AG09319 (cell line): ENCODE measurements at regions not wholly inside any gene's neighbourhood (a gene's known extent, or its start where the extent isn't known, plus 50 kb on each side); places are given as distances from the start of the nearest gene placed in this dataset.

Source experiments
- DNase-seq: peaks from one replicate; pipeline ENCODE4 v3.0.0-alpha.2; 2010; ENCODE audit warnings: low read depth; ENCODE audit errors: extremely low read depth
- CTCF ChIP-seq: IDR thresholded peaks from 2 replicates; pipeline ENCODE4 v1.5.1; 2011; ENCODE audit warnings: low read depth, mild to moderate bottlenecking, inconsistent platforms, low read length, moderate library complexity

DNA sequence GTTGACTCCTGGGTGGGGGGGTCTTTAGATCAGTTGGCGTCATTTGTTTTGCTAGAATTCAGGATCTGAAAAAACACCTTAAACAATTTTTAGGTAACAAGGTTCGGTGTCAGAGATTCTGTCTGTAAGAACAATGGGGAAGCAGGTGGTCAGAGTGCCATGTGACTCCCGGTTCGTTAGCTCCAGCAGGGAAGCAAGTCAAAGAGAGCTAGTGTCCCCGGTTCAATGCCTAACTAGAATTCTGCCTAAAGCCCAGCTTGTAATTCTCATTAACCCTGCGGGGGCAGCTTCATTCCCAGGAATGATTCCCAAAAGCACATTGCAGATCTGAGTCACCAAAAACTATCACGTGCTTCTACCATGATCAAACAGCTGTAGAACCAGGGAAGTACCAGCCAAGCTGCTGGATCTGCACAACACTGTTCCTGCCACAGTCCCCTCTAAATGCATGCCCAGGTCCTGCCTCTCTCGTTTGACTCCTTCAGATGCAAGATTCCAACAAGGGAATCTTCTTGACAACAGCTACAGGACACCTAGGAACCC is 664.3 kb upstream of the CELF2 start:
- DNase-seq: no peak
- no peak for TF ChIP-seq CTCF

DNA sequence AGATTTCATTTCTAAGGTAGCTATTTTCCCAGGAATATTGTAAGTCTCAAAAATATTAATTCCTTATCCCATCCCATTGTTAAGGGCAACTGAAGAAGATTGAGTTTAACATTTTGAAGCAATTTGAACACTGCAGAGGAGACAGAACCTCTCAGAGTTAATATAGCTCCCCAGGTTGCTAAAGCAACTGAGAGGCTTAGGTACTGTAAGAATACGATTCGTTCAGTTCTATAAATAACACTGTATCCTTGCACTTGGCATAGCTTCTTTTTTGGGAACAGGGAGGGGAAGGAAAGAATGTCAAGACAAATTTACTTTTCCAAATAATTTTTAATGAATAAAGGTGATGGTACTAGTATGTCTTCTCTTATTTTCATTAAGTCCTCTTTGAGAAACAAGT is 658.4 kb upstream of the CELF2 start:
- DNase-seq: no peak
- no peak for TF ChIP-seq CTCF

- no peak for TF ChIP-seq CTCF
- DNase-seq: no peak
These were observed 656.3 kb upstream of the CELF2 start for GRCh38 chr10:10361301-10361885.

DNA sequence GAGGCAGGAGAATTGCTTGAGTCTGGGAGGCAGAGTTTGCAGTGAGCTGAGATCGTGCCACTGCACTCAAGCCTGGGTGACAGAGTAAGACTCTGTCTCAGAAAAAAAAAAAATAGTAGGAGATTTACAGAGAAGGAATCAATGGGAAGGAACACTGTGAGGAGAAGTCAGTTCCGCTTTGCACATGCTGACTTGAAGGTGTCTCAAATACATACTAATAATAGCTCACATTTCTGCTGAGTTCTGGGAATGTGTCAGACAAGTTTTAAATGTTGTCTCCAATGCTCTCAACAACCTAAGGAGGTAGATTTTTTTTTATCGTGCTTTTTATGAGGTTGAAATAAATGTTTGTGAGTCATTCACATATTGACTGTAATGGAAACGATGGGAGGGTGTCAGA is 654.9 kb upstream of the CELF2 start:
- TF ChIP-seq CTCF: no peak
- no peak for DNase-seq

DNA sequence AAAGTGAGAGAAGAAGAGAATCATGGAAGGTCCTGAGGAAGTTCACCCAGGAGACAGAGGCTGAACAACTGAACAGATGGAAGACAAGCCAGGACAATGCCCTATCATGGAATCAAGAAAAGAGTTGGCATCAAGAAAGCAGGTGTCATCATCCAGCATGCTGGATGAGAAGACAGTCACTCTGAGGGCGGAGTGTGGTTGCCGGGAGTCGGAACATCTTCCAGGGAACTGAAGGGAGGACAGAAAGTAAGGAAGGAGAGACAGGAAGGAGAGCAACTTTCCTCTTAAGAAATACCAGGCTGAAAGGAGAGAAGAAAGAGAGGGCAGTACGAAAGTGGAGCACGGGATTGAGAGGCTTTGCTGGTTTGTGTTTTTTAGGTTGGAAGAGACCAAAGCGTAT is 654.5 kb upstream of the CELF2 start:
- TF ChIP-seq CTCF: no peak
- no peak for DNase-seq

DNA sequence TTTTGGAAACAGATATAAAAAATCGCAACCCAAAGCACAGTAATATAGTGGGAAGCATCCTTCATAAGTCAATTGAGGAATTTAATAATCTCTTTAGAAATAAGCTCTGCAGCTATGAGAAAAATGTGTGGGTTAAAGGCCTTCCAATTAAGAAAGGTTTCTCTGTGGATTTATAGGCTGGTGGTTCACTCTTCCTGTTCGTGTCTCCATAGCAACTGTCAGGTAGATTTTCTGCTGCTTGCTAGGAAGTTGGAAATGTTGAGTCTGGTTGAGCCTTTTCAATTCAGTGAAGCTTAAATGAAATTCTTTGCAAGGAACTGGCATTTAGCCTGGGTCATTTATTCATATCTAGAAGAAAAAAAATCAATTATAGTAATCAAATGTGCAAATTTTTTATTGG is 652.8 kb upstream of the CELF2 start:
- DNase-seq: no peak
- no peak for TF ChIP-seq CTCF

DNA sequence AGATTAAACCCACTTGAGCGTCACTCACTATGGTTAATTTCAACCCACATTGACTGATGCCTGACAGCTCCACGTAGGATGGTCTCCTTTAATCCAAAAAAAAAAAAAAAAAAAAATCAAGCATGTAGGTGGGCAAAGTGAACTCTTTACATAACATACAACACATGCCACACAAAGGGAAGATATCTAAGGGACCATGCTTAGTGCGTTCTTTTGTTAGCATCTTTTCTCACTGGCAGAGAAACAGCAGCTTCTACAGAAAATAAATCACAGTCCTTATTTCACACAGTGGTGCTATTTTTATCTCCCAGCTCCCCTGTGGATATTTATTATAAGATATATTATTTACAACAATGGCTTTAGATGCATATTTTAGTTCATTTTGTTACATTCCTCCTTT is 652.0 kb upstream of the CELF2 start:
- no peak for TF ChIP-seq CTCF
- no peak for DNase-seq
